ENCODE measurements at regions not wholly inside any gene's neighbourhood (a gene's known extent, or its start where the extent isn't known, plus 50 kb on each side); places are given as distances from the start of the nearest gene placed in this dataset.

GRCh38 chr3:30945291-30945690, 50.8 kb upstream of the GADL1 start:
- DNase-seq (ENCODE audit: low read depth): no peak

GRCh38 chr3:30948426-30948825, 54.0 kb upstream of the GADL1 start:
- DNase-seq (ENCODE audit: low read depth): no peak

GRCh38 chr3:30951826-30952225, 57.4 kb upstream of the GADL1 start:
- no peak for DNase-seq (ENCODE audit: low read depth)

- DNase-seq (ENCODE audit: low read depth): no peak
Observed at GRCh38 chr3:30952786-30953185, 58.3 kb upstream of the GADL1 start.

- DNase-seq (ENCODE audit: low read depth): no peak
Observed at GRCh38 chr3:30954426-30954825, 60.0 kb upstream of the GADL1 start.

- no peak for DNase-seq (ENCODE audit: low read depth)
Observed at GRCh38 chr3:30962084-30962483, 67.6 kb upstream of the GADL1 start.

GRCh38 chr3:30962493-30962892, 68.0 kb upstream of the GADL1 start:
- no peak for DNase-seq (ENCODE audit: low read depth)

GRCh38 chr3:30963223-30963722, 68.8 kb upstream of the GADL1 start:
- DNase-seq (ENCODE audit: low read depth): no peak

- DNase-seq (ENCODE audit: low read depth): no peak
Observed at GRCh38 chr3:30964612-30965011, 70.2 kb upstream of the GADL1 start.

- DNase-seq (ENCODE audit: low read depth): no peak
Observed at GRCh38 chr3:30966896-30967295, 72.4 kb upstream of the GADL1 start.

- no peak for DNase-seq (ENCODE audit: low read depth)
Observed at GRCh38 chr3:30970183-30970582, 75.7 kb upstream of the GADL1 start.

GRCh38 chr3:30972449-30972848, 78.0 kb upstream of the GADL1 start:
- no peak for DNase-seq (ENCODE audit: low read depth)

GRCh38 chr3:30974071-30974470, 79.6 kb upstream of the GADL1 start:
- DNase-seq (ENCODE audit: low read depth): no peak

GRCh38 chr3:30977592-30977991, 83.1 kb upstream of the GADL1 start:
- DNase-seq (ENCODE audit: low read depth): no peak

- no peak for DNase-seq (ENCODE audit: low read depth)
Observed at GRCh38 chr3:30980993-30981392, 86.5 kb upstream of the GADL1 start.

- DNase-seq (ENCODE audit: low read depth): no peak
Observed at GRCh38 chr3:30982416-30983075, 88.1 kb upstream of the GADL1 start.

GRCh38 chr3:30984855-30985749, 90.6 kb upstream of the GADL1 start:
- DNase-seq (ENCODE audit: low read depth): no peak

GRCh38 chr3:30986551-30986950, 92.1 kb upstream of the GADL1 start:
- no peak for DNase-seq (ENCODE audit: low read depth)

GRCh38 chr3:30988769-30989168, 94.3 kb upstream of the GADL1 start:
- DNase-seq (ENCODE audit: low read depth): no peak

GRCh38 chr3:30989276-30990030, 95.0 kb upstream of the GADL1 start:
- DNase-seq (ENCODE audit: low read depth): no peak

- DNase-seq (ENCODE audit: low read depth): no peak
Observed at GRCh38 chr3:30996467-30996866, 102.0 kb upstream of the GADL1 start.

- DNase-seq (ENCODE audit: low read depth): no peak
Observed at GRCh38 chr3:31002730-31003129, 108.3 kb upstream of the GADL1 start.

Data from CMK (cell line).